GM12878 (cell line): ENCODE measurements at regions not wholly inside any gene's neighbourhood (a gene's known extent, or its start where the extent isn't known, plus 50 kb on each side); places are given as distances from the start of the nearest gene placed in this dataset.

Experiments
- ATAC-seq: fragments of 200-7000 bp; cut with Tn5 transposase; 3 replicates; pipeline ENCODE4 v1.9.1; 2020; ENCODE audit warnings: mild to moderate bottlenecking, moderate library complexity
- BruUV-seq: library from RNA; stranded (reverse); fragments of 400-500 nt; replicated peaks from 2 replicates; lab custom pipeline; 2021; lab: Mats Ljungman, UMichigan
- CTCF ChIA-PET: fragments of 300-600 bp; sonication (Branson Sonifier 250); formaldehyde crosslinking; extraction: SDS; loops from one replicate; lab custom pipeline; 2021; ENCODE audit warnings: inconsistent platforms; lab: Yijun Ruan, JAX
- POLR2A ChIA-PET: fragments of 350-600 bp; formaldehyde crosslinking; extraction: SDS; loops from one replicate; lab custom pipeline; 2021; ENCODE audit warnings: inconsistent platforms; lab: Charles Lee
- RAD21 ChIA-PET: fragments of 300-600 bp; sonication (Branson Sonifier 250); formaldehyde crosslinking; loops from one replicate; lab custom pipeline; 2023; ENCODE audit warnings: antibody characterized with exemption; ENCODE audit not compliant: unreplicated experiment; lab: Charles Lee
- SMC1A ChIA-PET: fragments of 300-600 bp; sonication (Branson Sonifier 250); formaldehyde crosslinking; loops from one replicate; lab custom pipeline; 2023; ENCODE audit not compliant: unreplicated experiment, uncharacterized antibody; lab: Charles Lee
- DNase-seq: peaks from one replicate; pipeline ENCODE4 v3.0.0-alpha.2; 2011; ENCODE audit warnings: low read depth, low spot score
- FAIRE-seq: peaks from 3 replicates; lab custom pipeline; 2011; peaks lifted over from hg19 to GRCh38; lab: Jason Lieb, UNC
- H2AFZ ChIP-seq: 2 replicates; pipeline ENCODE4 v1.6.0; 2011; ENCODE audit warnings: low read depth, low read length, control low read depth; ENCODE audit not compliant: control insufficient read depth
- H3K27ac ChIP-seq: 2 replicates; pipeline ENCODE4 v1.5.1; 2011; ENCODE audit warnings: control low read depth; ENCODE audit not compliant: control insufficient read depth, insufficient read depth
- H3K27me3 ChIP-seq, 2 experiments: replicated peaks in 1 of 2; 2 replicates each; pipeline versions ENCODE4 v1.6.0 to v1.6.1; 2011; ENCODE audit warnings: low read length in 1 of 2; ENCODE audit not compliant: control insufficient read depth in 2 of 2, insufficient read depth in 2 of 2
- H3K36me3 ChIP-seq, 2 experiments: 2 replicates each; pipeline ENCODE4 v1.5.1; 2011; ENCODE audit warnings: low read length in 1 of 2; ENCODE audit not compliant: control insufficient read depth in 2 of 2, insufficient read depth in 2 of 2
- H3K4me1 ChIP-seq: 2 replicates; pipeline ENCODE4 v1.6.1; 2011; ENCODE audit warnings: mild to moderate bottlenecking, low read length, moderate library complexity, mixed read lengths; ENCODE audit not compliant: control insufficient read depth, insufficient read depth
- H3K4me2 ChIP-seq: 2 replicates; pipeline ENCODE4 v1.6.0; 2011; ENCODE audit warnings: control low read depth; ENCODE audit not compliant: control insufficient read depth, insufficient read depth
- H3K4me3 ChIP-seq: fragments of 200-600 bp; sonication (generic); 2 replicates; pipeline ENCODE4 v1.5.1; 2016
- H3K79me2 ChIP-seq: 2 replicates; pipeline ENCODE4 v1.6.0; 2011; ENCODE audit warnings: low read length; ENCODE audit not compliant: control insufficient read depth, insufficient read depth
- H3K9ac ChIP-seq: 2 replicates; pipeline ENCODE4 v1.8.0; 2011; ENCODE audit warnings: low read length, control low read depth, mixed read lengths; ENCODE audit not compliant: control insufficient read depth, insufficient read depth
- H3K9me3 ChIP-seq: replicated peaks from 3 replicates; pipeline ENCODE4 v1.5.1; 2011; ENCODE audit warnings: mild to moderate bottlenecking, low read length; ENCODE audit not compliant: control insufficient read depth, insufficient read depth
- H4K20me1 ChIP-seq: 2 replicates; pipeline ENCODE4 v1.6.0; 2011; ENCODE audit not compliant: control insufficient read depth, insufficient read depth
- ATF3 ChIP-seq: IDR thresholded peaks from 2 replicates; pipeline ENCODE4 v1.6.1; 2011; ENCODE audit warnings: low read depth, mild to moderate bottlenecking, low read length, moderate library complexity, borderline replicate concordance; ENCODE audit errors: extremely low read depth
- BCL11A ChIP-seq: IDR thresholded peaks from 2 replicates; pipeline ENCODE4 v1.6.1; 2011; ENCODE audit warnings: low read depth, low read length
- BRCA1 ChIP-seq: IDR thresholded peaks from 2 replicates; pipeline ENCODE4 v1.6.1; 2011; ENCODE audit warnings: low read depth, low read length, improper control_type of control experiment
- ESRRA ChIP-seq: IDR thresholded peaks from 2 replicates; pipeline ENCODE4 v1.6.1; 2012; ENCODE audit warnings: mild to moderate bottlenecking, low read length, improper control_type of control experiment
- EZH2 ChIP-seq: IDR thresholded peaks from 2 replicates; pipeline ENCODE4 v1.6.1; 2012; ENCODE audit warnings: low read depth, mild to moderate bottlenecking, control low read depth, inconsistent platforms, low read length, borderline replicate concordance; ENCODE audit not compliant: control insufficient read depth
- HDAC6 ChIP-seq: fragments of 200-600 bp; sonication (generic); IDR thresholded peaks from one replicate; pipeline ENCODE4 v1.8.0; 2017; ENCODE audit warnings: antibody characterized with exemption; ENCODE audit not compliant: unreplicated experiment
- HDGF ChIP-seq: fragments of 450-650 bp; IDR thresholded peaks from 2 replicates; pipeline ENCODE4 v1.6.1; 2016; ENCODE audit warnings: antibody characterized with exemption
- MTA2 ChIP-seq: fragments of 450-650 bp; IDR thresholded peaks from 2 replicates; pipeline ENCODE4 v1.6.1; 2016; ENCODE audit warnings: low read depth, mild to moderate bottlenecking, moderate library complexity
- MXI1 ChIP-seq: fragments of 150-350 bp; IDR thresholded peaks from 2 replicates; pipeline ENCODE4 v1.6.1; 2011; ENCODE audit warnings: low read depth, mild to moderate bottlenecking, inconsistent platforms, low read length, improper control_type of control experiment
- NBN ChIP-seq: fragments of 450-650 bp; IDR thresholded peaks from 2 replicates; pipeline ENCODE4 v1.6.1; 2016
- NFXL1 ChIP-seq: fragments of 450-650 bp; IDR thresholded peaks from 2 replicates; pipeline ENCODE4 v1.6.1; 2017; ENCODE audit warnings: antibody characterized with exemption, mild to moderate bottlenecking, borderline replicate concordance
- PKNOX1 ChIP-seq: fragments of 450-650 bp; IDR thresholded peaks from 2 replicates; pipeline ENCODE4 v1.6.1; 2016; ENCODE audit warnings: mild to moderate bottlenecking
- RAD51 ChIP-seq: fragments of 450-650 bp; IDR thresholded peaks from 2 replicates; pipeline ENCODE4 v1.6.1; 2016; ENCODE audit warnings: moderate library complexity, mild to moderate bottlenecking, inconsistent platforms
- SMARCA5 ChIP-seq: fragments of 450-650 bp; IDR thresholded peaks from 2 replicates; pipeline ENCODE4 v1.6.1; 2017; ENCODE audit warnings: mild to moderate bottlenecking
- STAT3 ChIP-seq: IDR thresholded peaks from 2 replicates; pipeline ENCODE4 v1.6.1; 2011; ENCODE audit warnings: low read depth, low read length, improper control_type of control experiment
- TBL1XR1 ChIP-seq: IDR thresholded peaks from 2 replicates; pipeline ENCODE4 v1.6.1; 2012; ENCODE audit warnings: low read depth, low read length, improper control_type of control experiment
- TCF12 ChIP-seq: IDR thresholded peaks from 2 replicates; pipeline ENCODE4 v1.6.1; 2011; ENCODE audit warnings: low read depth, mild to moderate bottlenecking, low read length
- TCF3 ChIP-seq: IDR thresholded peaks from 2 replicates; pipeline ENCODE4 v1.6.1; 2012; ENCODE audit warnings: low read depth, mild to moderate bottlenecking, low read length, borderline replicate concordance; ENCODE audit not compliant: insufficient read depth
- ZNF622 ChIP-seq: fragments of 450-650 bp; IDR thresholded peaks from 2 replicates; pipeline ENCODE4 v1.6.1; 2017; ENCODE audit warnings: mild to moderate bottlenecking, inconsistent platforms
- ZSCAN29 ChIP-seq: fragments of 450-650 bp; IDR thresholded peaks from 2 replicates; pipeline ENCODE4 v1.6.1; 2017; ENCODE audit warnings: mild to moderate bottlenecking, moderate library complexity
- WGBS: methylation state at CpG from one replicate; pipeline ENCODE4 v1.1.6; 2016; ENCODE audit warnings: low lambda C conversion rate; ENCODE audit not compliant: insufficient replicate concordance, insufficient coverage; ENCODE audit errors: missing lambda C conversion rate; 5-methylcytosine and 5-hydroxymethylcytosine counted together
- in situ Hi-C: fragments of 300-500 bp; cut with MboI; formaldehyde crosslinking; loops from 9 replicates; pipeline ENCODE4 v1.14.3; 2018; ENCODE audit warnings: mixed read lengths
- intact Hi-C: fragments of 100-400 bp; cut with micrococcal nuclease; formaldehyde crosslinking; loops from one replicate; pipeline ENCODE4 v1.14.2; 2022; ENCODE audit not compliant: unreplicated experiment

- DNase-seq (no peak), FAIRE-seq (no peak), ATAC-seq (peak; percentile 47)
- Histone ChIP-seq H3K27me3 (no peaks in the 10 kb centered on the region), H3K36me3 (no peaks in the 10 kb centered on the region), H2AFZ (no peak overlapping the region), H4K20me1 (no peaks in the 10 kb centered on the region), H3K4me1 (peaks cover 5% of the 10 kb centered on the region), H3K27ac (no peak overlapping the region), H3K79me2 (no peaks in the 10 kb centered on the region), H3K4me3 (no peak overlapping the region), H3K9me3 (no peaks in the 10 kb centered on the region), H3K4me2 (no peak overlapping the region), H3K9ac (no peak overlapping the region)
- in situ Hi-C loops (no loop called here), intact Hi-C loops (no loop called here)
- TF ChIP-seq NBN (no peak), ESRRA (no peak), STAT3 (no peak), BCL11A (no peak), ATF3 (no peak)
- CTCF ChIA-PET = interaction anchor here (1.0 to 3.0 kb wide), 2 partner anchors 11 to 53 kb away, joined by 3 to 11 read pairs; no protein-coding TSS in a partner anchor
- POLR2A ChIA-PET = interaction anchor here (0.5 kb wide), 1 partner anchor 84 kb away, joined by 5 read pairs; no protein-coding TSS in a partner anchor
- RAD21 ChIA-PET = interaction anchor here (0.6 to 1.4 kb wide), 6 partner anchors 9 to 951 kb away, joined by 3 to 6 read pairs (median 4); no protein-coding TSS in a partner anchor
- no TSS peak for BruUV-seq
- SMC1A ChIA-PET = interaction anchor here (0.9 to 4.2 kb wide), 6 partner anchors 10 to 56 kb away, joined by 3 to 16 read pairs (median 4); no protein-coding TSS in a partner anchor
- 56% methylated on average over 3 of the region's 3 CpGs for WGBS
Measured at GRCh38 chr4:40684404-40684803, 54.7 kb upstream of the RBM47 start.

- no peak for FAIRE-seq
- H3K9ac ChIP-seq = no peak overlapping the region
- RAD21 ChIA-PET = interaction anchor here (0.6 to 1.0 kb wide), 2 partner anchors 12 to 952 kb away, joined by 3 to 4 read pairs; no protein-coding TSS in a partner anchor
- H3K27me3 ChIP-seq = no peaks in the 10 kb centered on the region
- CTCF ChIA-PET = no interaction called here
- no peak overlapping the region for H3K4me2 ChIP-seq
- H3K9me3 ChIP-seq = no peaks in the 10 kb centered on the region
- H3K36me3 ChIP-seq = no peaks in the 10 kb centered on the region
- no peaks in the 10 kb centered on the region for H3K79me2 ChIP-seq
- no peaks in the 10 kb centered on the region for H4K20me1 ChIP-seq
- POLR2A ChIA-PET = interaction anchor here (0.6 to 0.7 kb wide), 2 partner anchors 169 to 638 kb away, joined by 3 read pairs; no protein-coding TSS in a partner anchor
- ATAC-seq = no peak
- BruUV-seq = no TSS peak
- SMC1A ChIA-PET = interaction anchor here (0.9 to 4.2 kb wide), 3 partner anchors 11 to 57 kb away, joined by 3 to 16 read pairs (median 11); no protein-coding TSS in a partner anchor
- WGBS = 100% methylated on average over 3 of the region's 3 CpGs
- H3K4me3 ChIP-seq = no peak overlapping the region
- peaks cover 5% of the 10 kb centered on the region for H3K4me1 ChIP-seq
- in situ Hi-C loops (no loop called here), intact Hi-C loops (no loop called here)
- no peak overlapping the region for H3K27ac ChIP-seq
- no peak overlapping the region for H2AFZ ChIP-seq
- DNase-seq = no peak
- no peak for TF ChIP-seq HDAC6
- TF ChIP-seq SMARCA5 = no peak
- no peak for TF ChIP-seq NFXL1
- TF ChIP-seq TBL1XR1 = no peak
- TF ChIP-seq HDGF = no peak
- TF ChIP-seq BRCA1 = no peak
- no peak for TF ChIP-seq TCF12
- TF ChIP-seq MTA2 = no peak
- no peak for TF ChIP-seq EZH2
- no peak for TF ChIP-seq MXI1
- no peak for TF ChIP-seq TCF3
- TF ChIP-seq ZNF622 = no peak
- no peak for TF ChIP-seq RAD51
- no peak for TF ChIP-seq ZSCAN29
- no peak for TF ChIP-seq PKNOX1
Measured at GRCh38 chr4:40685300-40685699, 55.6 kb upstream of the RBM47 start.
